Peyer's patch (tissue), 4 donors: ENCODE measurements at regions not wholly inside any gene's neighbourhood (a gene's known extent, or its start where the extent isn't known, plus 50 kb on each side); places are given as distances from the start of the nearest gene placed in this dataset.

Source experiments
- DNase-seq, 3 donors: peaks; one replicate each; pipeline ENCODE4 v3.0.0-alpha.2; 2017 to 2019
- H3K27ac ChIP-seq, 4 donors: fragments of 200-600 bp; sonication (generic); one replicate each; pipeline ENCODE4 v1.5.1; 2016 to 2019
- H3K27me3 ChIP-seq, 2 donors: fragments of 200-600 bp; sonication (generic); one replicate each; pipeline ENCODE4 v1.5.1; 2019
- H3K36me3 ChIP-seq, 3 donors: fragments of 200-600 bp; sonication (generic); one replicate each; pipeline ENCODE4 v1.5.1; 2016 to 2019
- H3K4me1 ChIP-seq, 4 donors: fragments of 200-600 bp; sonication (generic); one replicate each; pipeline ENCODE4 v1.5.1; 2016 to 2019
- H3K4me3 ChIP-seq, 4 donors: fragments of 200-600 bp; sonication (generic); 1 replicate in 3 of 4; 2 replicates in 1 of 4; pipeline ENCODE4 v1.5.1; 2016 to 2019; ENCODE audit warnings: mild to moderate bottlenecking in 1 of 4
- H3K9me3 ChIP-seq, 4 donors: fragments of 200-600 bp; sonication (generic); one replicate each; pipeline ENCODE4 v1.5.1; 2016 to 2019; ENCODE audit warnings: mild to moderate bottlenecking in 1 of 4
- POLR2A ChIP-seq, 2 donors: fragments of 450-650 bp; IDR thresholded peaks; one replicate each; pipeline ENCODE4 v1.5.1; 2017; ENCODE audit warnings: antibody characterized with exemption in 2 of 2, mild to moderate bottlenecking in 2 of 2, moderate library complexity in 2 of 2
- TF ChIP-seq, protein P1 (sequence below), 6 experiments: fragments of 450-650 bp in 4 of 6; fragments of 200-600 bp in 2 of 6; sonication (generic) in 1 of 6; IDR thresholded peaks; one replicate each; pipeline ENCODE4 v1.5.1; 2017 to 2019; ENCODE audit warnings: antibody characterized with exemption in 6 of 6, mild to moderate bottlenecking in 3 of 6, moderate library complexity in 1 of 6

DNA sequence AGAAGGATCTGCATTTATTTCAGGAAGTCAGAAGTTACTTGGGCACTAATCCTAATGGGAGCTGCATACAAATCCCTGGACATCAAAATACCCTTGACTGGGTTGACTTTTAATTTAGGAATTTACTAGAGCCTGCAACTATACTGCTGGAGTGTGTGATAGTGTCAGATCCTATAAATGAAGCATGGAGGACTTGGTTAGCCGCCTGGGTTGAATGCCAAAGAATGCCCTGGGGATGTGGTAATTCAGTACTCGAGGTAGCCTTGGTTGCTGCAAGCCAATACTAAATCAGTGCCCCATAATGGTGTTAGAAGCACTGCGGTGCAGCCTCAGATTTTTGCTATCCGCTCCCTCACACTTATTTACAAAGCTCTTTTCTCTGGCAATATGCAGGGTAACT lies 184.9 kb downstream of the CAPZA3 start:
- TF ChIP-seq, protein P1, sequence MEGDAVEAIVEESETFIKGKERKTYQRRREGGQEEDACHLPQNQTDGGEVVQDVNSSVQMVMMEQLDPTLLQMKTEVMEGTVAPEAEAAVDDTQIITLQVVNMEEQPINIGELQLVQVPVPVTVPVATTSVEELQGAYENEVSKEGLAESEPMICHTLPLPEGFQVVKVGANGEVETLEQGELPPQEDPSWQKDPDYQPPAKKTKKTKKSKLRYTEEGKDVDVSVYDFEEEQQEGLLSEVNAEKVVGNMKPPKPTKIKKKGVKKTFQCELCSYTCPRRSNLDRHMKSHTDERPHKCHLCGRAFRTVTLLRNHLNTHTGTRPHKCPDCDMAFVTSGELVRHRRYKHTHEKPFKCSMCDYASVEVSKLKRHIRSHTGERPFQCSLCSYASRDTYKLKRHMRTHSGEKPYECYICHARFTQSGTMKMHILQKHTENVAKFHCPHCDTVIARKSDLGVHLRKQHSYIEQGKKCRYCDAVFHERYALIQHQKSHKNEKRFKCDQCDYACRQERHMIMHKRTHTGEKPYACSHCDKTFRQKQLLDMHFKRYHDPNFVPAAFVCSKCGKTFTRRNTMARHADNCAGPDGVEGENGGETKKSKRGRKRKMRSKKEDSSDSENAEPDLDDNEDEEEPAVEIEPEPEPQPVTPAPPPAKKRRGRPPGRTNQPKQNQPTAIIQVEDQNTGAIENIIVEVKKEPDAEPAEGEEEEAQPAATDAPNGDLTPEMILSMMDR (IDR thresholded peaks at IDR 0.05), result no peak
- no peak for TF ChIP-seq POLR2A (IDR thresholded peaks at IDR 0.05)
- H3K27ac ChIP-seq, result no peak overlapping the region
- H3K9me3 ChIP-seq, result no peaks in the 10 kb centered on the region
- no peaks in the 10 kb centered on the region for H3K4me1 ChIP-seq
- H3K4me3 ChIP-seq, result no peak overlapping the region
- no peak for DNase-seq
- no peaks in the 10 kb centered on the region for H3K36me3 ChIP-seq
- no peaks in the 10 kb centered on the region for H3K27me3 ChIP-seq

DNA sequence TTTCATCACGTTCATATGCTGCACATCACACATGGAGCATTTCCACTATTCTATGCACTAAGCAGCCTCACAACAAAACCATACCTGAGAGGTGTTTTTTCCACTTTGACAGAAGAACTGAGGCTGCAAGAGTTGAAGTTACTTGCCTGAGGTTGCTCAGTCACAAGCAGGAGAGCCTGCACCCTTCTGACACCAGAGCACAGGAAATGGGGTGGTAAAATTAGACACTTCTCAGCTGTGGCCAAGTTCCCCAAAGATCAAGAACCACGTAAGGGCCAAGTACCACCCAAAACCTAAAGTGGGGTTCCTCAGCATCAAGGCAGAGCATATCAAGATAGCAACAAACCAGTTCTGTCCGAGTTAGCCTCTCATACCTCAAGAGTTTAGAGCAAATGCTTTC lies 185.8 kb downstream of the CAPZA3 start:
- no peak for DNase-seq
- Histone ChIP-seq H3K36me3 (no peaks in the 10 kb centered on the region), H3K27ac (no peak overlapping the region), H3K4me3 (no peak overlapping the region), H3K27me3 (no peaks in the 10 kb centered on the region), H3K4me1 (no peaks in the 10 kb centered on the region), H3K9me3 (no peaks in the 10 kb centered on the region)
- TF ChIP-seq, protein P1 (IDR thresholded peaks at IDR 0.05), result no peak

DNA sequence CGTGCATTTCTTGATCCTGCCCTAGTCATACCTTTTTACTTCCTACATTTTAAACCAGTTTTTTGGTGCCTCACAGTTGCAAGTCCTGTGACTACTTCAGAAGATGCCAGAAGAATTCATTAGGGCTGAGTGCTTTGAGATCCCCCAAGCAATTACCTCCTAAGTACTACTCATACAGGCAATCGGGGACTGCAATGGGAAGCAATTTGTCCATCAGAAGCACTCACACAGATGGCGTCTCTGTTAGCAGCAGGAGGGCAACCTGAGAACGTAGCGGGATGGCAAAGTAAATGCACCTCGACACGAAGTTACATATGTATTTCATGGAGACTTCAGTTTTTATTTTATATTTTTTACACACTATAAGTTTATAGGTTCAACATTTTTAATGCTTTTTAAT lies 188.3 kb downstream of the CAPZA3 start:
- Histone ChIP-seq H3K4me1 (no peaks in the 10 kb centered on the region), H3K27me3 (no peaks in the 10 kb centered on the region), H3K9me3 (no peaks in the 10 kb centered on the region), H3K27ac (no peak overlapping the region), H3K4me3 (no peak overlapping the region), H3K36me3 (no peaks in the 10 kb centered on the region)
- TF ChIP-seq, protein P1 (IDR thresholded peaks at IDR 0.05), result no peak
- no peak for TF ChIP-seq POLR2A (IDR thresholded peaks at IDR 0.05)
- DNase-seq, result no peak

DNA sequence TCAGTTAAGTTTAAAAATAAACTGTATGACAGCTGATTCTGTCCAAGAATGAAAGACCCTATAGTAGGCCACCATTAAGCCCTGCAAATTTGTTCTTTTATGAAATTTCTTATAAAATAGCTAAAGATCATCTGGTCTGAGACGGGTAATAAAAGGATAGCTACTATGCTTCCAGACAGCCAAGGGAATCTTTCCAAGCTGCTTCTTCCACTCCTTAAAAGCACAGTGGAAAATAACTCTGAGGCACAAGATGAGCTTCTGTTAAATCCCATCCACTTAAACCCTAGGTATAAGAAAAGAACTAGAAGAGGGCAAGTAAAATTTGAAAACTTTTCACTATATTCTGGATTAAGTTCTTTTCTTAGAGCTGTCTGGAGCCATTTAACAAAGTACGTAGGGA lies 194.3 kb downstream of the CAPZA3 start:
- DNase-seq, result no peak
- Histone ChIP-seq H3K36me3 (no peaks in the 10 kb centered on the region), H3K27ac (no peak overlapping the region), H3K4me1 (no peaks in the 10 kb centered on the region), H3K4me3 (no peak overlapping the region), H3K27me3 (no peaks in the 10 kb centered on the region), H3K9me3 (no peaks in the 10 kb centered on the region)
- TF ChIP-seq POLR2A (IDR thresholded peaks at IDR 0.05), result no peak
- TF ChIP-seq, protein P1 (IDR thresholded peaks at IDR 0.05), result no peak

DNA sequence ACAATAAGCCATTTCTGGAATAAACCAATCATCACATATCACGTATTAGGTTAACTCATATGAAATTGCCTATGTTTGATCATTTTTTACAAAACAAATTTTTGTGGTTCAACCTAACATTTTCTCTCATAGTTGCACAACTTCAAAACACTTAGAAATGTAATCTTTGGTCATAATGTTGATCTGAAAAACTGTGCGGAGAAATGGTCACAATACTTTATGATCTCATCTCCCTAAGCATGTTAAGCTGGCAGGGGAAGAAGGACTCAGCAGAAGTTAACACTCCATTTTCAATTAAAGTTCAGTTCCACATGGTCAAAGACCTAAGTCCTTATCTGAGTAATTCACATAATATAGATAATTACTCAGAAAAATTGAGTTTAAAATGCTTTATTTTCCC lies 194.8 kb downstream of the CAPZA3 start:
- H3K4me3 ChIP-seq, result no peak overlapping the region
- no peaks in the 10 kb centered on the region for H3K4me1 ChIP-seq
- TF ChIP-seq POLR2A (IDR thresholded peaks at IDR 0.05), result no peak
- TF ChIP-seq, protein P1 (IDR thresholded peaks at IDR 0.05), result no peak
- no peaks in the 10 kb centered on the region for H3K36me3 ChIP-seq
- no peaks in the 10 kb centered on the region for H3K27me3 ChIP-seq
- DNase-seq, result no peak
- no peaks in the 10 kb centered on the region for H3K9me3 ChIP-seq
- no peak overlapping the region for H3K27ac ChIP-seq

DNA sequence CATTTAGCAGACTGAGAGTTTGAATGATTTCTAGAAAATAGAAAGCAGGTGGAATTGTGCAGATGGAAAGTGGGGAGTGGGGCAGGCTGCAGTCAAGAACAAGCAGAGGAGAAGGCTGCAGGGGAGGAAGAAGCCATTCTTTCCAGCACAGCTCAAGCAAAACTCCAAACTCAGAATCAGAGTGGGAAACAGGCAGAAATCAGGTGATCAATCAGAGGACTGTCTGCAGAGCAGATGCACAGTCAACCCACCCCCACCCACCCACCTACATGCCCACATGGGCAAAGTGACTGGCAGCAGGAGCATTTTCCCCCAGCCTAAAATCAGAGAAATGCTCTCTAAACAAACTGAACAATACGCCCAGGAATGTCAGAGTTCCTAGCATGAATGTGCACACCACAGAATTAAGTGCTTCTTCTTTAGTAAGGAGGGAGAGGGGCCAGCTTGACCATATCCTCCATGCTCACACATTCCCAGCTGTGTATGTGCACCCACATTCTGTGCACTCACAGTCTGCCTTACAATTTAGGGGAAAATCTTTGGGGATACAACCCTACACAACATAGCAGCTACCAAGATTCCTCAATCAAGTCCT lies 194.1 kb upstream of the PLEKHA5 start:
- no peak for DNase-seq
- Histone ChIP-seq H3K9me3 (no peaks in the 10 kb centered on the region), H3K4me1 (no peaks in the 10 kb centered on the region), H3K36me3 (no peaks in the 10 kb centered on the region), H3K4me3 (no peak overlapping the region), H3K27ac (no peak overlapping the region), H3K27me3 (no peaks in the 10 kb centered on the region)
- TF ChIP-seq POLR2A (IDR thresholded peaks at IDR 0.05), result no peak
- TF ChIP-seq, protein P1 (IDR thresholded peaks at IDR 0.05), result no peak
